GM19328 (cell line): ENCODE measurements at regions not wholly inside any gene's neighbourhood (a gene's known extent, or its start where the extent isn't known, plus 50 kb on each side); places are given as distances from the start of the nearest gene placed in this dataset.
"Not testable (repeated sequence)": the region's sequence is repeated elsewhere in the genome, so short reads cannot be mapped to it uniquely, and the experiment has no call there.

Experiments used
- ATAC-seq: cut with Tn5 transposase; IDR thresholded peaks from one replicate; pipeline ENCODE4 v1.9.1; 2021; ENCODE audit warnings: mild to moderate bottlenecking, moderate library complexity; ENCODE audit not compliant: unreplicated experiment

GRCh38 chr13:81283062-81283461 is 942.1 kb upstream of the SPRY2 start:
- ATAC-seq = no peak

DNA sequence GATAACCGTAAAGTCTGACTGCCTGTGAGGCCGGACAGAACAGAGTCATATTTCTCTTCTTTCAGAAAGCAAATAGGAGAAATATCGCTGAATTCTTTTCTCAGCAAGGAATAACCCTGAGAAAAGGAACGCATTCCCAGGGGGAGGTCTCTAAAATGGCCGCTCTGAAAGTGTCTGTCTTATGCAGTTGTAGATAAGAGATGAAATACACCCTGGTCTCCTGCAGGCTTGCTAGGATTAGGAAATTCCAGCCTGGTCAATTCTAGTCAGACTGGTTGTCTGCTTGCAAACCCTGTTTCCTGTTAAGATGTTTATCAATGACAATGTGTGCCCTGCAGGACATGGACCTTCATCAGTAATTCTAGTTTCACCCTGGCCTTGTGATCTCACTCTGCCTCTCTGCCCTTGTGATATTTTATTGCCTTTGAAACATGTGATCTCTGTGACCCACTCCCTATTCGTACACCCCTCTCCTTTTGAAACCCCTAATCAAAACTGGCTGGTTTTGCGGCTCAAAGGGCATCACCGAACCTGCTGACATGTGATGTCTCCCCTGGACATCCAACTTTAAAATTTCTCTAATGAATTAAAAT is 934.8 kb upstream of the SPRY2 start:
- ATAC-seq = no peak

DNA sequence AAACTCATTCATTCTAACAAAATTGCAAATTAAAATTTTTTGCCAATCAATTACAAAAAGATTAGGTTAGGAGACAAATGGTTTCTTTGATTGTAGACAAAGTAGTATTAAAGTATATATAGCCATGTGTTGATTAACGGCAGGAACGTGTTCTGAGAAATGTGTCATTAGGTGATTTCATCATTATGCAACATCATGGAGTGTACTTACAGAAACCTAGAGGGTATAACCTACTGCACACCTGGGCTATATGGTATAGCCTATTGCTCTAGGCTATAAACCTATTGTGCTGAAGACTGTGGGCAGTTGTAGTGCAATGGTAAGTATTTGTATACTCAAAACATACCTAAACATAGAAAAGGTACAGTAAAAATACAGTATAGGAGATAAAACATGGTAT is 906.8 kb upstream of the SPRY2 start:
- no peak for ATAC-seq

GRCh38 chr13:81246556-81246955 is 905.6 kb upstream of the SPRY2 start:
- ATAC-seq = no peak

DNA sequence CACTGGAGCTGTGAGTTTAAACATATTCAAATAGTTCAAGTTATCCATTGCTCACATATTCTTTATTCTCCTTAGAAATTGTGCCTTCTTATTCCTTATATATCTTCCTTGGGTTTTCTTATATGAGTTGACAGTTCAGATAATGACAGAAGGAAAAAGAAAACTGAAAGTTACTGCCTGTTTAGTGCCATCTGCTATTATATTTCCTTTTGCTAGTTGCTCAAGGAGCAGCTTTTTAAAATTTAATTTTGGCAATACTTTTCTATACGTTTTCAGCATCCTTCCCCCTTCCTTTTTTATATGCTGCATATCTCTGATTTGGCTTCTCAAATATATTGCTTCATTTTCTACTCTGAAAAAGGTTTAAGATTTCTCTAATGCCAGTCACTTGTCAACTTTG is 903.1 kb upstream of the SPRY2 start:
- no peak for ATAC-seq

DNA sequence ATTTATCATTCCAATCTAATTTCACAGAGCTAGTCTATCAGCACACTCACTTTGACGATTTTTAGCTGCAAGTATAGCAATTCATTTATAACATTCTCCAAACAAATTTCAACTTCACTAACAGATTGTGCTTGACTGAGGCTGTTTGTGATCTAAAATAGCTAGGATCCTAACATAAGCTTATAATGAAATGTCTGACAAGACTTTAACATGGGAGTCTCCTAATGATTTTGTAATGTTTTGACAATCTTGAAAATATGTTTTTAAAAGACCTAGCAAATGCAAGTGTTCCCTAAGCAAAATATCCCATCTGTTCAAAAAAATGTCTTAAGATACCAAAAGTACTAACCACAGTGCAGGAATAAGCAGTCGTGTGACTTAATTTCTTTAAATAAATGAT is 889.5 kb upstream of the SPRY2 start:
- no peak for ATAC-seq

- ATAC-seq = not testable (repeated sequence)
These were observed 885.9 kb upstream of the SPRY2 start for GRCh38 chr13:81226830-81227229.

GRCh38 chr13:81224209-81224833 is 883.4 kb upstream of the SPRY2 start:
- no peak for ATAC-seq

GRCh38 chr13:81223778-81224177 is 882.9 kb upstream of the SPRY2 start:
- ATAC-seq = no peak

DNA sequence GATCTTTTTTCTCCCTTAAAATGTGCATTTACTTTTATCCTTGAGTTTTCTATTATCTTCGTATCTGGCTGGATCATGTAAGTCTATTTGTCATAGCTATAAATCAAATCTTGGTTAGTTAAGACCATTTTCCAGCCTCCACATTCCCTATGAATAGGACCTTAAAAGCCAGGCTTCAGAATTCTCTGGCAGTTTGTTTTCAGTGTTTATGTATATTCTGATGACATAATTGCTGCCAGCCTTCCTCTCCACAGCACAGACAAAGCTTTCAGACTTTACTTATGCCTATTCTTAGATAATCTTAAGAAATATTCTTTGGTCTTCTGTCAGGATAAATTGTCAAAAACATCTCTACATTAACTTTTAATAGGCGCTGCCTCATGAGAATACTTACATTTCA is 870.8 kb upstream of the SPRY2 start:
- ATAC-seq = no peak

DNA sequence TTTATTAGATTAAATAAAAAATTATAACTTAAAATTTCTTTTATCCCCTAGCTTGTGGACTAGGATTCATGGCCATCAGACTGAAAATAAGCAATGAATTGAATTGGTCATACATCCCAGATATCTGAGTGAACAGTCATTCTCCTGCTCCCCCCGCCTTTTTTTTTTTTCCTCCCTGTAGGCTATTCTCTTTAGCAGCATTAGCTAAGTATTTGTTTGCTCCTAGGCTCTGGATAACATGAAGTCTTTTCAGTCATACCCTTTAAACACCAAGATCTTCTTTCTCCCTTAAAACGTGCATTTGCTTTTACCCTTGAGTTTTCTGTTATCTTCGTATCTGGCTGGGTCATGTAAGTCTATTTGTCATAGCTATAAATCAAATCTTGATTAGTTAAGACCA is 866.7 kb upstream of the SPRY2 start:
- ATAC-seq = no peak

- ATAC-seq = no peak
These were observed 866.3 kb upstream of the SPRY2 start for GRCh38 chr13:81207231-81207630.

GRCh38 chr13:81203783-81204182 is 862.9 kb upstream of the SPRY2 start:
- no peak for ATAC-seq

DNA sequence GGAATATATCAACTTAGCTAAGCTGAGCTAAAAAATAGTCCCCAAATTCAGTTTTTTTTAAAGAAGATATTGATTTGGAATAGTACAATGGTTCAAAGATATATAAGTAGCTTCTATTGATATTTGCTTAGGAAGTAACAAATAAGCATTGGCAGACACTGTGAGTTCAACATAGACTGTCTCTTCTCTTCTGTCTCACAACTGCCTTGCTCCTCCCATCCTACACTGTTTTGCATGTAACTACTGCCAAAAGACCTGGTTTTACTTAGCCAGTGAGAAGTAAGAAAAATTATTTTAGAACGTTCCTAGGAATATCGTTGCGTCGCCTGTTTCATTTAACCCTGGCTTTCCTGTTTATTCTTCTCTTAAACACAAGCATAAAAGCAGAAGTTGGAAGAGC is 859.0 kb upstream of the SPRY2 start:
- no peak for ATAC-seq

DNA sequence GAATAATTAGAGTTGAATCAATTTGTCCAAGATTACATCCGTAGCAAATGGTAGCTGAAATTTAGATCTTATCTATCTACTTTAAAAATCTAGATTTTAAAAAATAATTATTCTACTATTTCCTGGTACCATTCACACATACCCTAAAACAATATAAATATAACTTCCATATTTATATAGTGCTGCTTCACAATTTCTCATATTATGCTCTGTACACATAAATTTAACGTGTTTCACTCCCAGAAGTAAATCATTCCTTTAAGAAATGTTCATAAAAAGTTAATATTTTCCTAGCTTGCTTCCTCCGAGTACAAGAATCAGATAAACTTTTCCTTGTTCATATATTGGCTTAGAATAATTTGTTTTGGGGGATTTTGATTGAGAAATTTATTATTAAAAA is 857.0 kb upstream of the SPRY2 start:
- no peak for ATAC-seq

DNA sequence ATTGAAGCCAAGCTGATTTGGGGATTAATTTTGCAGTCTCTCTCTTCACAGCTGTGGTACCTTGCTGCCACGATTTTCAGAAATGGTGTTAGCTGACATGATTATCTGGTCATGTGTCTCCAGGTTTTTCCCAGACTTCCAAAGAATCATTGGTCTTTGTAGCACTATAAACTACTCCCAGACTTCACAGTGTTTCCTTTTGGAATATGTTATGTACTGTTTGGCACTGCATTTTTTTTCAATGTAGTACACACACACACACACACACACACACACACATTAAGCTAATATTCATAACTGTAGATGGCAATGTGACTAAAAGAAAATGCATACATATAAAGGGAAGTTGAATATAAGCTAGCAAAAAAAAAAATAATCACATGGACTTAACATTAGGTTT is 856.6 kb upstream of the SPRY2 start:
- ATAC-seq = no peak

DNA sequence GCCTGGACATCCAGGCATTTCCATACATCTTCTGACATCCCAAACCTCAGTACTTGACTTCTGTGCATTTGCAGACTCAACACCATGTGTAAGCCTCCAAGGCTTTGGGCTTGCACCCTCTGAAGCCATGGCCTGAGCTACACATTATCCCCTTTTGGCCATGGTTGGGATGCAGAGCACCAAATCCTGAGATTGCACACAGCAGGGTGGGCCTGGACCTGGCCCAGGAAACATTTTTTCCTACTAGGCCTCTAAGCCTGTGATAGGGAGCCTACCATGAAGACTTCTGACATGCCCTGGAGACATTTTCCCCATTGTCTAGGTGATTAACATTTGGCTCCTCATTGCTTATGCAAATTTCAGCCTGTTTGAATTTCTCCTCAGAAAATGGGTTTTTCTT is 853.4 kb upstream of the SPRY2 start:
- ATAC-seq = no peak

DNA sequence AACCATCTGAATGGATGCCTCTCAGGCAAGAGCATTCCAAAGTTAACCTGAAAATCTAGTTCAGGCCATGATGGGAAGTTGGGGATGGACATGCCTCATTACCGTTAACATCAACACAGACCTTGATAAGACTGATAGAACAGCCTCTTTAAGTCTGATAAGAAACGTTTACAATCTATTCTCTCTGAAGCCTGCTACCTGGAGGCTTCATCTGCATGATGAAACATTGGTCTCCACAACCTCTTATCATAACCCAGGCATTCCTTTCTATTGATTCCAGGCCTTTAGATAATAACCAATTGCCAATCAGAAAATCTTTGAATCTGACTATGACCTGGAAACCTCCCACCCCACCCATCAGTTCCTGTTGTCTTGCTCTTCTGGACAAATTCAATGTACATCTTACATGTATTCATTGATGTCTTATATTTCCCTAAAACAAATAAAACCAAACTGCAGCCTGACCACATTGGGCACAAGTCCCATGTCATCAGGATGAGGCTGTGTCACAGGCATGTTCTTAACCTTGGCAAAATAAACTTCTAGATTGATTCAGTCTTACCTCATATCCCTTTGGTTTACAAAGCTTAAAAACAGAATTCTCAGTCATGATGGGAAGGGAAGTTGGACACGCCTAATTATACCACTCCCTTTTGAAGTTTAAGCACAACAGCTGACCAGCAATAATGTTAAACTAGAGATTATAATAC is 843.8 kb upstream of the SPRY2 start:
- no peak for ATAC-seq

DNA sequence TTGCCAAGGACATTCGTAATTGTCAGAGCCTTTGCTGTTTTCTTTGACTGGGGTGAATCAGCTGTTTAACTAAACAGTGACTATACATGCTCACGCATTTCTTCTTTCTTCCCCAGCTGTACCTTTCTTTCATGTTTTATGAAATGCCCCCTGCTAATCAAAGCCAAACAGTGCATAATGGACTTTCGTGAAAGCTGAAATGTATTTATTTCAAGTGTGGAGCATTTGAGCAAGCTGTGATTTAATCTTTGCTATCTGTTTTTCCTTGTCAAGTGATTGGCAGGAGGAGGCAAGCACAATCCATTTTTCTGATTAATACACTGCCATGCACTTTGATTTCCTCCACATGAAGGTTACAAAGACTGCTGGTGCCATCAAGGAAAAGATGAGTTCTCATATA is 831.7 kb upstream of the SPRY2 start:
- ATAC-seq = no peak

DNA sequence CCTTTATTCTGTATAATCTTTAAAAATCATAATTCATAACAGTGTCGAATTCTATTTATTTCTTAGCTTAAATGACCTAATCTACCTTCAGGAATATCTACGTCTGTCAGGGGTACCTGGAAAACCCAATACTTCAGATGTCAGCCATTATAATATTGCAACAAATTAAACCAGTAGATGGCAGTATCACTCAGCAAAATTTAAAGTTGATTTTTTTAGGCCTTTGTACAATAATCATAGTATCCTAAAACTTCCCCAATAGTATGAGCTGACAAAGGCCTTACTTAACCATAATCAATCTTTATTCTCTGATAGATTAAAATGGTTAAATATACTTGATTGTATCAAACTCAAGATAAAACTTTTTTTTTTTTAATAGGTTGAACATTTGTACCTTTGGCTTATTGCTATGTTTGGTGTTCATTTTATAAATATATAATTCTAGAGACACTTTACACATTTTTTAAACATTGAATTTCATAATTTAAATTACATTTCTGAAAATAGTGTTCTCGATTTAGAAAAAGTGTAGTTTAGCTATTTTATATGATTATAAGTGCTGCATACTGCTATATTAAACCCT is 830.2 kb upstream of the SPRY2 start:
- no peak for ATAC-seq

GRCh38 chr13:81163823-81164222 is 822.9 kb upstream of the SPRY2 start:
- ATAC-seq = not testable (repeated sequence)

- ATAC-seq = no peak
These were observed 812.6 kb upstream of the SPRY2 start for GRCh38 chr13:81153478-81153877.
